KOPT-K1 (cell line): ENCODE measurements at regions not wholly inside any gene's neighbourhood (a gene's known extent, or its start where the extent isn't known, plus 50 kb on each side); places are given as distances from the start of the nearest gene placed in this dataset.

ENCODE experiments used
- H3K27ac ChIP-seq: fragments of 200-600 bp; sonication (generic); 2 replicates; pipeline ENCODE4 v1.5.1; 2016; ENCODE audit warnings: antibody characterized with exemption, mild to moderate bottlenecking, low read depth, low read length; ENCODE audit not compliant: poor library complexity, severe bottlenecking
- H3K36me3 ChIP-seq: fragments of 200-600 bp; sonication (generic); 2 replicates; pipeline ENCODE4 v1.5.1; 2017; ENCODE audit warnings: antibody characterized with exemption, mild to moderate bottlenecking, low read length, moderate library complexity; ENCODE audit not compliant: insufficient read depth
- H3K9me3 ChIP-seq: fragments of 200-600 bp; sonication (generic); 2 replicates; pipeline ENCODE4 v1.5.1; 2017; ENCODE audit warnings: antibody characterized with exemption, low read length, mild to moderate bottlenecking; ENCODE audit not compliant: insufficient read depth, poor library complexity, severe bottlenecking

- no peaks in the 10 kb centered on the region for H3K9me3 ChIP-seq
- H3K36me3 ChIP-seq = no peaks in the 10 kb centered on the region
- H3K27ac ChIP-seq = no peak overlapping the region
Observed at GRCh38 chr13:91142572-91142971, 204.9 kb upstream of the MIR17HG start.

- no peak overlapping the region for H3K27ac ChIP-seq
- H3K36me3 ChIP-seq = no peaks in the 10 kb centered on the region
- no peaks in the 10 kb centered on the region for H3K9me3 ChIP-seq
Observed at GRCh38 chr13:91144054-91144453, 203.4 kb upstream of the MIR17HG start.

- Histone ChIP-seq H3K27ac (no peak overlapping the region), H3K9me3 (no peaks in the 10 kb centered on the region), H3K36me3 (no peaks in the 10 kb centered on the region)
Observed at GRCh38 chr13:91144486-91144885, 203.0 kb upstream of the MIR17HG start.

GRCh38 chr13:91145571-91146205 lies 201.8 kb upstream of the MIR17HG start:
- Histone ChIP-seq H3K27ac (no peak overlapping the region), H3K36me3 (no peaks in the 10 kb centered on the region)

GRCh38 chr13:91146601-91147000 lies 200.9 kb upstream of the MIR17HG start:
- Histone ChIP-seq H3K9me3 (no peaks in the 10 kb centered on the region), H3K27ac (no peak overlapping the region), H3K36me3 (no peaks in the 10 kb centered on the region)

More at GRCh38 chr13:91145571-91146205, 201.8 kb upstream of the MIR17HG start:
- H3K9me3 ChIP-seq = no peaks in the 10 kb centered on the region

GRCh38 chr13:91148098-91148497 lies 199.4 kb upstream of the MIR17HG start:
- H3K27ac ChIP-seq = no peak overlapping the region
- H3K9me3 ChIP-seq = no peaks in the 10 kb centered on the region
- H3K36me3 ChIP-seq = no peaks in the 10 kb centered on the region

- Histone ChIP-seq H3K36me3 (no peaks in the 10 kb centered on the region), H3K9me3 (no peaks in the 10 kb centered on the region), H3K27ac (no peak overlapping the region)
Observed at GRCh38 chr13:91151921-91152320, 195.6 kb upstream of the MIR17HG start.

- H3K27ac ChIP-seq = no peak overlapping the region
Observed at GRCh38 chr13:91153372-91153771, 194.1 kb upstream of the MIR17HG start.

GRCh38 chr13:91154558-91155353 lies 192.7 kb upstream of the MIR17HG start:
- Histone ChIP-seq H3K36me3 (no peaks in the 10 kb centered on the region), H3K9me3 (no peaks in the 10 kb centered on the region), H3K27ac (no peak overlapping the region)

More at GRCh38 chr13:91153372-91153771, 194.1 kb upstream of the MIR17HG start:
- Histone ChIP-seq H3K36me3 (no peaks in the 10 kb centered on the region), H3K9me3 (no peaks in the 10 kb centered on the region)

GRCh38 chr13:91155512-91156114 lies 191.9 kb upstream of the MIR17HG start:
- Histone ChIP-seq H3K36me3 (no peaks in the 10 kb centered on the region), H3K9me3 (no peaks in the 10 kb centered on the region), H3K27ac (no peak overlapping the region)

GRCh38 chr13:91157273-91158016 lies 190.0 kb upstream of the MIR17HG start:
- Histone ChIP-seq H3K9me3 (no peaks in the 10 kb centered on the region), H3K27ac (no peak overlapping the region), H3K36me3 (no peaks in the 10 kb centered on the region)

- H3K36me3 ChIP-seq = no peaks in the 10 kb centered on the region
- no peak overlapping the region for H3K27ac ChIP-seq
- no peaks in the 10 kb centered on the region for H3K9me3 ChIP-seq
Observed at GRCh38 chr13:91158017-91158395, 189.5 kb upstream of the MIR17HG start.

- H3K9me3 ChIP-seq = no peaks in the 10 kb centered on the region
- H3K27ac ChIP-seq = no peak overlapping the region
- H3K36me3 ChIP-seq = no peaks in the 10 kb centered on the region
Observed at GRCh38 chr13:91162180-91162579, 185.3 kb upstream of the MIR17HG start.

- Histone ChIP-seq H3K9me3 (no peaks in the 10 kb centered on the region), H3K27ac (no peak overlapping the region), H3K36me3 (no peaks in the 10 kb centered on the region)
Observed at GRCh38 chr13:91162589-91162988, 184.9 kb upstream of the MIR17HG start.

GRCh38 chr13:91165758-91166157 lies 181.7 kb upstream of the MIR17HG start:
- Histone ChIP-seq H3K27ac (no peak overlapping the region), H3K9me3 (no peaks in the 10 kb centered on the region), H3K36me3 (no peaks in the 10 kb centered on the region)
